A673 (cell line): ENCODE measurements at regions not wholly inside any gene's neighbourhood (a gene's known extent, or its start where the extent isn't known, plus 50 kb on each side); places are given as distances from the start of the nearest gene placed in this dataset.
"Not testable (repeated sequence)": the region's sequence is repeated elsewhere in the genome, so short reads cannot be mapped to it uniquely, and the experiment has no call there.

Experiments used
- BruUV-seq: library from RNA; stranded (reverse); fragments of 400-500 nt; replicated peaks from 2 replicates; lab custom pipeline; 2021; lab: Mats Ljungman, UMichigan
- CTCF ChIA-PET: fragments of 300-600 bp; sonication (Branson Sonifier 250); formaldehyde crosslinking; loops from one replicate; lab custom pipeline; 2022; ENCODE audit warnings: antibody characterized with exemption; lab: Charles Lee
- POLR2A ChIA-PET: fragments of 300-600 bp; sonication (Branson Sonifier 250); formaldehyde crosslinking; loops from one replicate; lab custom pipeline; 2022; ENCODE audit warnings: antibody characterized with exemption; ENCODE audit not compliant: low non-redundant PET; lab: Charles Lee
- DNase-seq: peaks from one replicate; pipeline ENCODE4 v3.0.0-alpha.2; 2015; ENCODE audit warnings: low spot score
- H3K27ac ChIP-seq: fragments of 200-600 bp; sonication (generic); 2 replicates; pipeline ENCODE4 v1.5.1; 2016; ENCODE audit warnings: mixed run types, low read depth, mild to moderate bottlenecking, mixed read lengths, antibody characterized with exemption, low read length; ENCODE audit not compliant: poor library complexity, severe bottlenecking
- H3K27me3 ChIP-seq: fragments of 200-600 bp; sonication (generic); replicated peaks from 2 replicates; pipeline ENCODE4 v1.6.1; 2017; ENCODE audit warnings: mixed run types, low read depth, mild to moderate bottlenecking, mixed read lengths, antibody characterized with exemption, low read length; ENCODE audit not compliant: insufficient read depth, poor library complexity
- H3K36me3 ChIP-seq: fragments of 200-600 bp; sonication (generic); 2 replicates; pipeline ENCODE4 v1.6.1; 2016; ENCODE audit warnings: mixed run types, mild to moderate bottlenecking, mixed read lengths, antibody characterized with exemption, low read length; ENCODE audit not compliant: insufficient read depth, poor library complexity, severe bottlenecking
- H3K4me1 ChIP-seq: fragments of 200-600 bp; sonication (generic); 2 replicates; pipeline ENCODE4 v1.6.1; 2017; ENCODE audit warnings: mixed run types, mild to moderate bottlenecking, mixed read lengths, antibody characterized with exemption, low read length; ENCODE audit not compliant: insufficient read depth, poor library complexity, severe bottlenecking
- H3K4me3 ChIP-seq: fragments of 200-600 bp; sonication (generic); 2 replicates; pipeline ENCODE4 v1.5.1; 2016; ENCODE audit warnings: low read depth, mixed run types, mild to moderate bottlenecking, mixed read lengths, low read length; ENCODE audit not compliant: poor library complexity, severe bottlenecking
- H3K9me3 ChIP-seq: fragments of 200-600 bp; sonication (generic); 2 replicates; pipeline ENCODE4 v1.6.1; 2016; ENCODE audit warnings: mixed run types, low read depth, mild to moderate bottlenecking, mixed read lengths, antibody characterized with exemption, low read length; ENCODE audit not compliant: poor library complexity, severe bottlenecking
- CTCF ChIP-seq: fragments of 300-800, 200-600 bp; sonication (generic); conservative IDR thresholded peaks from 2 replicates; pipeline ENCODE4 v1.5.1; 2017; ENCODE audit warnings: low read depth, mild to moderate bottlenecking, antibody characterized with exemption, low read length, moderate library complexity, mixed read lengths
- EZH2 ChIP-seq: fragments of 200-600 bp; sonication (generic); IDR thresholded peaks from 2 replicates; pipeline ENCODE4 v1.6.1; 2017; ENCODE audit warnings: borderline replicate concordance, low read depth, mild to moderate bottlenecking, mixed read lengths, antibody characterized with exemption, low read length; ENCODE audit not compliant: poor library complexity, severe bottlenecking
- intact Hi-C: fragments of 100-400 bp; cut with micrococcal nuclease; formaldehyde crosslinking; loops from one replicate; pipeline ENCODE4 v1.10.0; 2022; ENCODE audit not compliant: unreplicated experiment

- H3K27me3 ChIP-seq, POLR2A ChIA-PET, H3K9me3 ChIP-seq, BruUV-seq, CTCF ChIA-PET, intact Hi-C loops, H3K4me1 ChIP-seq, H3K4me3 ChIP-seq, H3K27ac ChIP-seq, DNase-seq, H3K36me3 ChIP-seq: not testable (repeated sequence)
Measured at GRCh38 chr15:75792236-75792635, 51.0 kb upstream of the UBE2Q2 start.

GRCh38 chr15:75791337-75791713 is 51.9 kb upstream of the UBE2Q2 start:
- H3K9me3 ChIP-seq, result no peaks in the 10 kb centered on the region
- no peak overlapping the region for H3K4me3 ChIP-seq
- intact Hi-C loops, result no loop called here
- TF ChIP-seq EZH2 (no peak), CTCF (no peak)
- no peaks in the 10 kb centered on the region for H3K27me3 ChIP-seq
- peaks cover 2% of the 10 kb centered on the region for H3K4me1 ChIP-seq
- ChIA-PET POLR2A (no interaction called here), CTCF (no interaction called here)
- DNase-seq, result no peak
- no peak overlapping the region for H3K27ac ChIP-seq
- H3K36me3 ChIP-seq, result no peaks in the 10 kb centered on the region
- BruUV-seq, result no TSS peak

GRCh38 chr15:75790631-75791336 is 52.5 kb upstream of the UBE2Q2 start:
- Histone ChIP-seq H3K27me3 (no peaks in the 10 kb centered on the region), H3K4me1 (peaks cover 3% of the 10 kb centered on the region), H3K4me3 (no peak overlapping the region), H3K27ac (no peak overlapping the region), H3K9me3 (no peaks in the 10 kb centered on the region), H3K36me3 (no peaks in the 10 kb centered on the region)
- DNase-seq, result no peak
- no TSS peak for BruUV-seq
- TF ChIP-seq CTCF, result no peak
- intact Hi-C loops, result no loop called here
- POLR2A ChIA-PET, result no interaction called here
- CTCF ChIA-PET, result no interaction called here

- CTCF ChIA-PET, result interaction anchor here (1.0 to 1.3 kb wide), 5 partner anchors 9 to 353 kb away, joined by 3 to 13 read pairs (median 4); no protein-coding TSS in a partner anchor
- Histone ChIP-seq H3K4me3 (no peak overlapping the region), H3K9me3 (no peaks in the 10 kb centered on the region), H3K4me1 (peaks cover 3% of the 10 kb centered on the region), H3K27ac (no peak overlapping the region), H3K36me3 (no peaks in the 10 kb centered on the region), H3K27me3 (no peaks in the 10 kb centered on the region)
- POLR2A ChIA-PET, result no interaction called here
- DNase-seq, result no peak
- TF ChIP-seq EZH2 (no peak), CTCF (no peak)
- intact Hi-C loops, result loop anchor here (10.0 kb wide), 1 partner anchor 368 kb away; no protein-coding TSS in a partner anchor
- no TSS peak for BruUV-seq
Measured at GRCh38 chr15:75786575-75786947, 56.7 kb upstream of the UBE2Q2 start.
